GM13977 (cell line): ENCODE measurements at regions not wholly inside any gene's neighbourhood (a gene's known extent, or its start where the extent isn't known, plus 50 kb on each side); places are given as distances from the start of the nearest gene placed in this dataset.

Experiments
- DNase-seq: peaks from one replicate; pipeline ENCODE4 v3.0.0; 2012; ENCODE audit warnings: low spot score
- in situ Hi-C: fragments of 300-500 bp; cut with MboI; formaldehyde crosslinking; loops from one replicate; pipeline ENCODE4 v1.12.0; 2022; ENCODE audit warnings: low sequenced_read_pairs, low pct_unique_long_range_greater_than_20kb, mixed read lengths, inconsistent platforms; ENCODE audit not compliant: unreplicated experiment
- TF ChIP-seq, protein P1 (sequence below): IDR thresholded peaks from 2 replicates; pipeline ENCODE4 v1.5.1; 2012; ENCODE audit warnings: mild to moderate bottlenecking, control low read depth; ENCODE audit not compliant: insufficient read depth; ENCODE audit errors: extremely low read depth, missing control alignments

DNA sequence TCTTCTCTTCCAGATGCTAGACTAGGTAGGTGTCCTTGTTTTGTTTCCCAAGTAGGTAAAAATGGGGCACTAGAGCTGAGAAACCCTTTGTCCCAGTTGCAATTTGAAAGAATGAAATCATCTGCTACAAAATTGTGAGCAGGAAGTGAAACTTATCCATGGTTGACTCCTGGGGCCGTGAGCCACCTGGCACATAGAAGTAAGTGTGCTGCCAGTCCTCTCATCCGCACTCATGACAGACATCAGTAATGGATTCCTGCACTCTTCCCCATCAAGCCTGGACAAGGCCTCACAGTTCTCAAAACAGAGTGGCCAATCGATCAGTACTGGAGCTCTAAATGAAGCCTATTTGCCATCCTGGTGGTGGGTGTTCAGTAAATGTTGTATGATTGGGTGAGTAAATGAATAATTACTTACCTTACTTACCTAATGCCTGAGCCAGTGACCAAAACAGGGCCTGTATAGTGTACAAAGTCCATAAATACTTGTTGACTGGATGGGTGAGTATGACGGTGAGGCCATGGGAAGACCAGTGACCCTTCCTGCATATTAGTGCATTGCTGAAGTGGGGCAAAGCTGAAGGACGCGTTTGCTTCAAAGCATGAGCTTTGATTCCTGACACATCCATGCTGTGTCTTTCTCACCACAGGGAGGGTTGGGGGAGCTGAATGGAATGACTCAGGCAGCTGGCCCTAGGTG is 68.9 kb upstream of the HEPHL1 start:
- in situ Hi-C loops, result no loop called here
- TF ChIP-seq, protein P1, sequence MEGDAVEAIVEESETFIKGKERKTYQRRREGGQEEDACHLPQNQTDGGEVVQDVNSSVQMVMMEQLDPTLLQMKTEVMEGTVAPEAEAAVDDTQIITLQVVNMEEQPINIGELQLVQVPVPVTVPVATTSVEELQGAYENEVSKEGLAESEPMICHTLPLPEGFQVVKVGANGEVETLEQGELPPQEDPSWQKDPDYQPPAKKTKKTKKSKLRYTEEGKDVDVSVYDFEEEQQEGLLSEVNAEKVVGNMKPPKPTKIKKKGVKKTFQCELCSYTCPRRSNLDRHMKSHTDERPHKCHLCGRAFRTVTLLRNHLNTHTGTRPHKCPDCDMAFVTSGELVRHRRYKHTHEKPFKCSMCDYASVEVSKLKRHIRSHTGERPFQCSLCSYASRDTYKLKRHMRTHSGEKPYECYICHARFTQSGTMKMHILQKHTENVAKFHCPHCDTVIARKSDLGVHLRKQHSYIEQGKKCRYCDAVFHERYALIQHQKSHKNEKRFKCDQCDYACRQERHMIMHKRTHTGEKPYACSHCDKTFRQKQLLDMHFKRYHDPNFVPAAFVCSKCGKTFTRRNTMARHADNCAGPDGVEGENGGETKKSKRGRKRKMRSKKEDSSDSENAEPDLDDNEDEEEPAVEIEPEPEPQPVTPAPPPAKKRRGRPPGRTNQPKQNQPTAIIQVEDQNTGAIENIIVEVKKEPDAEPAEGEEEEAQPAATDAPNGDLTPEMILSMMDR, result no peak
- no peak for DNase-seq

DNA sequence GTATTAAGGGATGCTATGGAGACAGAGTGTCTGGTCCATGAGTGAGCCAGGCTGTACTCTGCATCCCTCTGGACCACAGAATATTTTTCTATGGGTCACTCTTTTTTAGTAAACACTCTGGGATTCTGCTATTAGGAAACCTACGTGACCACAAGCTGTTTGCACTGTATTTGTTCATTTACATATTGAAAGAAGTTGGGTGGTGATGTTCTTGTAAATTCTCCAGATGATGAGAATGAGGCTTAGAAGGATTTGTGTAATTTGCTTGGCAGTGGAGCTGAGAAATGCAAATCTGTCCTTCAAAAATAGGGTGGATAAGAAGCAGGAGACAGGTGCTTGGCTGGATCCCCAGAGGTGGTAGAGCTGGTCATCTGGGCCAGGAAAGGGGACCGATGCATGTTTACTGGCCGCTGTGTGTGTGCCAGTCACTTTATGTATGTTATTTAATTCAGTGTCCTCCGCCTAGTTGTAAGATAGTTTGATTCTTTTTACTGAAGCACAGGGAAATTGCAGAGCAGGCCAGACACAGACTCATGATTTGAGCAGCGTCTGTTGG is 63.7 kb upstream of the HEPHL1 start:
- in situ Hi-C loops, result no loop called here
- TF ChIP-seq, protein P1, result no peak
- no peak for DNase-seq

DNA sequence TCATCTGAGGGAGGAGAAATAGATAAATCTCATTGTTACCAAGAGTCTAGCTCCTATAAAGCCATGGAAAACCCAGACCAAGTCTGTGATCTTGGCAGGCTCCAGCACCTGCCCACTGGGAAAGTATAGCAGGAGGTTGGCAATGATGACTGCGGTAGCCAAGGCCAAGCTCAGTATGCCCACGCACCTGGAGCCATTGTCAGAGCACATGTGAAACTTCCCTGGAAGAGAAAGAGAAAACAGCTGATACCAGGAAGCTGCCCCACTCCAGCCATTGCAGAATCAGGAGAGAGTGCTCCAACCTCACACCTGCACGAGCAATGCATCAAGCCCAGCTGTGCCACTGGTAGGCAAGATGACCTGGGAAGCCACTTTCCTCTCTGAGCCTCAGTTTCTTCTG is 62.2 kb upstream of the HEPHL1 start:
- in situ Hi-C loops, result no loop called here
- no peak for DNase-seq
- TF ChIP-seq, protein P1, result no peak

DNA sequence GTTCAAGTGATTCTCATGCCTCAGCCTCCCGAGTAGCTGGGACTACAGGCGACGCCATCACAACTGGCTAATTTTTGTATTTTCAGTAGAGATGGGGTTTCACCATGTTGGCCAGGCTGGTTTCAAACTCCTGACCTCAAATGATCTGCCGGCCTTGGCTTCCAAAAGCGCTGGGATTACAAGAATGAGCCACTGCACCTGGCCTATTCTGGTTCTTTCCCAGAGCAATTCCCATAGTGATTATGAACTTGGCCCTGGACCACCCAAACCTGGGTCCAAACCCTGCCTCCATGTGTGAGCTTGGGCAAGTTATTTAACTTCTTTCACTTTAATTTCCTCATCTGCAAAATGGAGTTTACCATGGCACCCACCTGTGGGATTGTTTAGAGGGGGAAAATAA is 61.5 kb upstream of the HEPHL1 start:
- in situ Hi-C loops, result no loop called here
- TF ChIP-seq, protein P1, result no peak
- DNase-seq, result no peak

DNA sequence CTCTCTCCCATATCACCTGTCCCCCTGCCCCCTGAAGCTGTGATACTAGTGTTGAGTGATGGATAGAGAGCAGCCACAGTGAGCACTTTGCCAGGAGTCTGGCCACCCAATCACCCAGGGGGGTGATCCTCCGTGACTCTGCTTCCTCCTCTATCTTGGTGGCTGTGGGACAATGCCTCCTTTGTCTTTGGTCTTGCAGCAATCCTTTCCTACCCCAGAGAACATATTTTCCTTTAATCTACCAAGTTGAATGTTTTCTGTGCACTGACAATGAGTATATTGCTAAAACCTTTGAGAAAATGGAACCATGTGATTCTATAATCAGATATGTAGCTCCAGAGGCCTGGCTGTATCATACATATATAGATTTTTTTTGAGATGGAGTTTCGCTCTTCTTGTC is 58.1 kb upstream of the HEPHL1 start:
- in situ Hi-C loops, result no loop called here
- no peak for DNase-seq
- TF ChIP-seq, protein P1, result no peak

DNA sequence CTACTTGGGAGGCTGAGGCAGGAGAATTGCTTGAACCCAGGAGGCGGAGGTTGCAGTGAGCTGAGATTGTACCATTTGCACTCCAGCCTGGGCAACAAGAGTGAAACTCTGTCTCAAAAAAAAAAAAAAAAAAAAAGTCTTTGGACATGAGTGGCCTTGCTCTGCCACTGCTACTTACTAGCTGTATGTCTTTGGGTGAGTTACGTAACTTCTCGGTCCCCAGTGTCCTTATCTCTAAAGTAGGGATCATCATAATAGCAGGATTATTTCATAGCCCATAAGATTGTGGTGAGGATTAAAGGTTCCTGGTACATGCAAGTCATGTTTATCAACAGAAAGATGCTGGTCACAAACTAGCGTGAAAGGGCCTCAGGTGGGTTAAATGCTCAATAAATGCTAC is 53.9 kb upstream of the HEPHL1 start:
- TF ChIP-seq, protein P1, result no peak
- no peak for DNase-seq
- in situ Hi-C loops, result no loop called here
